ENCODE measurements at regions not wholly inside any gene's neighbourhood (a gene's known extent, or its start where the extent isn't known, plus 50 kb on each side); places are given as distances from the start of the nearest gene placed in this dataset.

DNA sequence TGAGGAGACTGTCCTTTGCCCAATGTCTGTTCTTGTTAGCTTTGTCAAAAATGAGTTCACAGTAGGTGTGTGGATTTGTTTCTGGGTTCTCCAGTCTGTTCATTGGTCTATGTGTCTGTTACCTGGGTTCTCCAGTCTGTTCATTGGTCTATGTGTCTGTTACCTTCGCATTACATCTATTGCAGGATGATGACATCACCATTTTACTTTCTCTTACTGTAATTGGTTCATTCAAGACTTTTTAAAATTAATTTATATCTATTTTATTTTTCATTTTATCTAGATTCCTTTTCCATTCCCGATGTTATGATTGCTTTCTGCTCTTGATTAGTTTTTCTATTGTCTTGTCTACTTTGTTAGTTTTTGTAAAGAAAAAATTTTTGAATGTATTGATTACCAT, 615.5 kb downstream of the SOX5 start:
- in situ Hi-C loops (cut with HindIII; ENCODE audit: low sequenced_read_pairs): no loop called here
- TF ChIP-seq, protein P1, sequence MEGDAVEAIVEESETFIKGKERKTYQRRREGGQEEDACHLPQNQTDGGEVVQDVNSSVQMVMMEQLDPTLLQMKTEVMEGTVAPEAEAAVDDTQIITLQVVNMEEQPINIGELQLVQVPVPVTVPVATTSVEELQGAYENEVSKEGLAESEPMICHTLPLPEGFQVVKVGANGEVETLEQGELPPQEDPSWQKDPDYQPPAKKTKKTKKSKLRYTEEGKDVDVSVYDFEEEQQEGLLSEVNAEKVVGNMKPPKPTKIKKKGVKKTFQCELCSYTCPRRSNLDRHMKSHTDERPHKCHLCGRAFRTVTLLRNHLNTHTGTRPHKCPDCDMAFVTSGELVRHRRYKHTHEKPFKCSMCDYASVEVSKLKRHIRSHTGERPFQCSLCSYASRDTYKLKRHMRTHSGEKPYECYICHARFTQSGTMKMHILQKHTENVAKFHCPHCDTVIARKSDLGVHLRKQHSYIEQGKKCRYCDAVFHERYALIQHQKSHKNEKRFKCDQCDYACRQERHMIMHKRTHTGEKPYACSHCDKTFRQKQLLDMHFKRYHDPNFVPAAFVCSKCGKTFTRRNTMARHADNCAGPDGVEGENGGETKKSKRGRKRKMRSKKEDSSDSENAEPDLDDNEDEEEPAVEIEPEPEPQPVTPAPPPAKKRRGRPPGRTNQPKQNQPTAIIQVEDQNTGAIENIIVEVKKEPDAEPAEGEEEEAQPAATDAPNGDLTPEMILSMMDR (IDR thresholded peaks at IDR 0.05; ENCODE audit: low read depth, low read length): no peak
- no peak overlapping the region for H3K4me3 ChIP-seq (ENCODE audit: low read depth, low read length)
- no peak for DNase-seq (ENCODE audit: low read depth, low spot score)

- H3K4me3 ChIP-seq (ENCODE audit: low read depth, low read length): no peak overlapping the region
- TF ChIP-seq, protein P1 (IDR thresholded peaks at IDR 0.05; ENCODE audit: low read depth, low read length): no peak
- DNase-seq (ENCODE audit: low read depth, low spot score): no peak
- in situ Hi-C loops (cut with HindIII; ENCODE audit: low sequenced_read_pairs): no loop called here
Measured at GRCh38 chr12:23335593-23335992, 613.9 kb downstream of the SOX5 start.

- TF ChIP-seq, protein P1 (IDR thresholded peaks at IDR 0.05; ENCODE audit: low read depth, low read length): no peak
- in situ Hi-C loops (cut with HindIII; ENCODE audit: low sequenced_read_pairs): no loop called here
- DNase-seq (ENCODE audit: low read depth, low spot score): no peak
- no peak overlapping the region for H3K4me3 ChIP-seq (ENCODE audit: low read depth, low read length)
Measured at GRCh38 chr12:23337213-23337612, 612.3 kb downstream of the SOX5 start.

DNA sequence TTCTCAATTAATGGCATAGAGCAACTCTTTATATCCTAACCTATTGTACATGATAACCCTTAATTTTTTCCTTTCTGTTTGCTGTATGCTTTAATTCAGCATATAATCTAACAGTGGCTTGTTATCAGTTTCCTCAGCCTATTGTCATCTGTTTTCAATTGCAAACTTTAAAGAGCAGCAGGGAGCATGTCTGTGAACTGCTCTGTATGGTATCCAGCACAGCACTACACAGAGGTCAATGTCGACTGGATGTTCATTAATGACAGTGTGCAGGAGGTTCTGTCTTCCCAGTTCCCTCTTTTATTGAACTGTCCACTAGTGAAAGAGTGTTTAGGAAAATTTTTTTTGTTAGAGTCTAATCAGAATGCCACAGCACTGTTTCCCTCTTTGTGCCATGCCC, 609.1 kb downstream of the SOX5 start:
- H3K4me3 ChIP-seq (ENCODE audit: low read depth, low read length): no peak overlapping the region
- TF ChIP-seq, protein P1 (IDR thresholded peaks at IDR 0.05; ENCODE audit: low read depth, low read length): no peak
- no peak for DNase-seq (ENCODE audit: low read depth, low spot score)
- in situ Hi-C loops (cut with HindIII; ENCODE audit: low sequenced_read_pairs): no loop called here

- no peak overlapping the region for H3K4me3 ChIP-seq (ENCODE audit: low read depth, low read length)
- in situ Hi-C loops (cut with HindIII; ENCODE audit: low sequenced_read_pairs): no loop called here
- TF ChIP-seq, protein P1 (IDR thresholded peaks at IDR 0.05; ENCODE audit: low read depth, low read length): no peak
- DNase-seq (ENCODE audit: low read depth, low spot score): no peak
Measured at GRCh38 chr12:23342407-23342806, 607.1 kb downstream of the SOX5 start.

DNA sequence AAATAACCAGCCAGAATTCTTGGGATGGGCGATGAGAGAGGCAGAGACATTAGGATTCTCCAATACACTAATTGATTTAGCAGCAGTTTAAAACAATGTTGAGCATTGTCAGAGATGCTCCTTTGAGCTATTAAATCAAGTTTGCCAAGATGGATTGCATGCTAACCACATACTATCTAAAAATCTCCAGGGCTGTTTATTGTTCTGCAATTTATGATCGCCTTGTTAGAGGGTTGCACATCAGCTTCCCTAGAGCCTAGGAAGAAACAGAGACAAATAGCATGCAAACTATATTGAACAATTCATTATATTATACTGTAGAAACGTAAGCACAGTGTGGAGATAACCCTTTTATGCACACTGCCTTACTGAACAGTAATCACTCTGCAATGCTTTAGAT, 599.9 kb downstream of the SOX5 start:
- no peak for DNase-seq (ENCODE audit: low read depth, low spot score)
- TF ChIP-seq, protein P1 (IDR thresholded peaks at IDR 0.05; ENCODE audit: low read depth, low read length): no peak
- H3K4me3 ChIP-seq (ENCODE audit: low read depth, low read length): no peak overlapping the region
- in situ Hi-C loops (cut with HindIII; ENCODE audit: low sequenced_read_pairs): no loop called here

DNA sequence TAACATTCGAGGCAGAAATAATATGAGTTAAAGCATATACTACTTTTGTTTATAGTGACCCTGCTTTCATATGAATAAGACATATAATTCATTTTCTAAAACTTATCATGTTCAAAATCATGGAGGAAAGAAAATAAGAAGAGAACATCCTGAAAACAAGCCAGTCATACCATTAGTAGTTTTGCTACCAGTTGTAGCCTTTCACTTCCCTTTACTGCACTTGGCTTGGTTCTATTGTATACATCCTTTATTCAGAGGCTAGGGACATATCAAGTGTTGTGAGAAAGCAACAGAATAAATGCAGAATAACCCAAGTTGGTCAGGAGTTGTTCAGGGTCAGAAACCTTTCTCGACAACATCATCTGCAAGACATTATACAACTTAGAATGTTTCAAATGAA, 598.7 kb downstream of the SOX5 start:
- DNase-seq (ENCODE audit: low read depth, low spot score): no peak
- TF ChIP-seq, protein P1 (IDR thresholded peaks at IDR 0.05; ENCODE audit: low read depth, low read length): no peak
- in situ Hi-C loops (cut with HindIII; ENCODE audit: low sequenced_read_pairs): no loop called here
- H3K4me3 ChIP-seq (ENCODE audit: low read depth, low read length): no peak overlapping the region
